Activated CD8-positive, alpha-beta memory T cell treated with anti-CD3 and anti-CD28 coated beads for 36 hours (primary cell): ENCODE measurements at regions not wholly inside any gene's neighbourhood (a gene's known extent, or its start where the extent isn't known, plus 50 kb on each side); places are given as distances from the start of the nearest gene placed in this dataset.

Experiments
- CTCF ChIA-PET: fragments of 350-600 bp; sonication (Branson Sonifier 250); formaldehyde crosslinking; loops from one replicate; lab custom pipeline; 2021; ENCODE audit warnings: antibody characterized with exemption; lab: Charles Lee
- POLR2A ChIA-PET: fragments of 350-600 bp; sonication (Branson Sonifier 250); formaldehyde crosslinking; loops from one replicate; lab custom pipeline; 2021; ENCODE audit warnings: antibody characterized with exemption; lab: Charles Lee

GRCh38 chr4:136551753-136552152 is 980.5 kb downstream of the PCDH18 start:
- POLR2A ChIA-PET, result no interaction called here
- CTCF ChIA-PET, result no interaction called here

- CTCF ChIA-PET, result no interaction called here
- POLR2A ChIA-PET, result no interaction called here
Measured at GRCh38 chr4:136540747-136541146, 991.5 kb downstream of the PCDH18 start.

- CTCF ChIA-PET, result no interaction called here
- POLR2A ChIA-PET, result no interaction called here
Measured at GRCh38 chr4:136528131-136528530, 1004.2 kb downstream of the PCDH18 start.

- POLR2A ChIA-PET, result no interaction called here
- CTCF ChIA-PET, result no interaction called here
Measured at GRCh38 chr4:136526517-136526916, 1005.8 kb downstream of the PCDH18 start.

GRCh38 chr4:136524039-136524438 is 1008.3 kb downstream of the PCDH18 start:
- ChIA-PET CTCF (no interaction called here), POLR2A (no interaction called here)

GRCh38 chr4:136516371-136516770 is 1015.9 kb downstream of the PCDH18 start:
- ChIA-PET CTCF (no interaction called here), POLR2A (no interaction called here)

- CTCF ChIA-PET, result no interaction called here
- POLR2A ChIA-PET, result no interaction called here
Measured at GRCh38 chr4:136505020-136505419, 1027.3 kb downstream of the PCDH18 start.

GRCh38 chr4:136495851-136496250 is 1036.4 kb downstream of the PCDH18 start:
- CTCF ChIA-PET, result no interaction called here
- POLR2A ChIA-PET, result no interaction called here

- ChIA-PET CTCF (no interaction called here), POLR2A (no interaction called here)
Measured at GRCh38 chr4:136495076-136495475, 1037.2 kb downstream of the PCDH18 start.

GRCh38 chr4:136489101-136489500 is 1043.2 kb downstream of the PCDH18 start:
- ChIA-PET POLR2A (no interaction called here), CTCF (no interaction called here)

- CTCF ChIA-PET, result no interaction called here
- POLR2A ChIA-PET, result no interaction called here
Measured at GRCh38 chr4:136484996-136485395, 1047.3 kb downstream of the PCDH18 start.

- CTCF ChIA-PET, result no interaction called here
Measured at GRCh38 chr4:136476753-136477152, 1055.5 kb downstream of the PCDH18 start.

GRCh38 chr4:136471051-136471450 is 1061.2 kb downstream of the PCDH18 start:
- POLR2A ChIA-PET, result no interaction called here
- CTCF ChIA-PET, result no interaction called here

More at GRCh38 chr4:136476753-136477152, 1055.5 kb downstream of the PCDH18 start:
- POLR2A ChIA-PET, result no interaction called here

GRCh38 chr4:136465691-136466090 is 1066.6 kb downstream of the PCDH18 start:
- ChIA-PET CTCF (no interaction called here), POLR2A (no interaction called here)

GRCh38 chr4:136463941-136464340 is 1068.4 kb downstream of the PCDH18 start:
- ChIA-PET POLR2A (no interaction called here), CTCF (no interaction called here)

- ChIA-PET CTCF (no interaction called here), POLR2A (no interaction called here)
Measured at GRCh38 chr4:136461533-136461932, 1070.8 kb downstream of the PCDH18 start.

- ChIA-PET CTCF (no interaction called here), POLR2A (no interaction called here)
Measured at GRCh38 chr4:136458326-136458725, 1074.0 kb downstream of the PCDH18 start.

- POLR2A ChIA-PET, result no interaction called here
Measured at GRCh38 chr4:136457577-136457976, 1074.7 kb downstream of the PCDH18 start.

GRCh38 chr4:136457004-136457403 is 1075.3 kb downstream of the PCDH18 start:
- ChIA-PET CTCF (no interaction called here), POLR2A (no interaction called here)

More at GRCh38 chr4:136457577-136457976, 1074.7 kb downstream of the PCDH18 start:
- CTCF ChIA-PET, result no interaction called here

- CTCF ChIA-PET, result no interaction called here
- POLR2A ChIA-PET, result no interaction called here
Measured at GRCh38 chr4:136443006-136443405, 1089.3 kb downstream of the PCDH18 start.

- ChIA-PET CTCF (no interaction called here), POLR2A (no interaction called here)
Measured at GRCh38 chr4:136442447-136442846, 1089.8 kb downstream of the PCDH18 start.

GRCh38 chr4:136441629-136442282 is 1090.5 kb downstream of the PCDH18 start:
- ChIA-PET CTCF (no interaction called here), POLR2A (no interaction called here)
